Omental fat pad (tissue), 3 donors: ENCODE measurements at regions not wholly inside any gene's neighbourhood (a gene's known extent, or its start where the extent isn't known, plus 50 kb on each side); places are given as distances from the start of the nearest gene placed in this dataset.

Experiments used
- ATAC-seq: fragments of 150-250 bp; one replicate; pipeline ENCODE4 v1.9.1; 2016; ENCODE audit warnings: mild to moderate bottlenecking, moderate library complexity; ENCODE audit not compliant: low FRiP score
- DNase-seq: peaks from one replicate; pipeline ENCODE4 v3.0.0-alpha.2; 2019; ENCODE audit warnings: low spot score
- TF ChIP-seq, protein P1 (sequence below), 3 donors: fragments of 450-650 bp; IDR thresholded peaks; one replicate each; pipeline ENCODE4 v1.5.1; 2016 to 2017; ENCODE audit warnings: antibody characterized with exemption in 3 of 3, mild to moderate bottlenecking in 3 of 3, moderate library complexity in 2 of 3

DNA sequence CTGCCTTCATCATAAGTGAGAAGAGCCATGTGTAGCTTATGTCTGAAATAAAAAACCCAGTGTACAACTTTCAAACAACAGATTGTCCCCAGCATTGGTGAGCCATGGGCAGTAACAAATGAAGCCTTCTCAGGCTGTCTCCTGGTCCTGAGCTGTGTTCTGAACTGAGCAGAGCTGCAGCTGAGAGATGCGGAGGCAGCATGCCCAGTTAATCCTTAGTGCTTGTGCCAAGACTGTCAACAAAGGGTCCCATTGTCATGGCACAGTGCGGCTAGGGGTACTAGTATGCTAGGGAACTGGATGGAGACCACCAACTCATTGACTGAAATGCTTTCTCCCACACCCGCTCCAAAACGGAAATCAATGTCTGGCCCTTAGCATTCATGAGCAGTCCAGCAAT is 154.3 kb downstream of the RMST start:
- TF ChIP-seq, protein P1, sequence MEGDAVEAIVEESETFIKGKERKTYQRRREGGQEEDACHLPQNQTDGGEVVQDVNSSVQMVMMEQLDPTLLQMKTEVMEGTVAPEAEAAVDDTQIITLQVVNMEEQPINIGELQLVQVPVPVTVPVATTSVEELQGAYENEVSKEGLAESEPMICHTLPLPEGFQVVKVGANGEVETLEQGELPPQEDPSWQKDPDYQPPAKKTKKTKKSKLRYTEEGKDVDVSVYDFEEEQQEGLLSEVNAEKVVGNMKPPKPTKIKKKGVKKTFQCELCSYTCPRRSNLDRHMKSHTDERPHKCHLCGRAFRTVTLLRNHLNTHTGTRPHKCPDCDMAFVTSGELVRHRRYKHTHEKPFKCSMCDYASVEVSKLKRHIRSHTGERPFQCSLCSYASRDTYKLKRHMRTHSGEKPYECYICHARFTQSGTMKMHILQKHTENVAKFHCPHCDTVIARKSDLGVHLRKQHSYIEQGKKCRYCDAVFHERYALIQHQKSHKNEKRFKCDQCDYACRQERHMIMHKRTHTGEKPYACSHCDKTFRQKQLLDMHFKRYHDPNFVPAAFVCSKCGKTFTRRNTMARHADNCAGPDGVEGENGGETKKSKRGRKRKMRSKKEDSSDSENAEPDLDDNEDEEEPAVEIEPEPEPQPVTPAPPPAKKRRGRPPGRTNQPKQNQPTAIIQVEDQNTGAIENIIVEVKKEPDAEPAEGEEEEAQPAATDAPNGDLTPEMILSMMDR (IDR thresholded peaks at IDR 0.05), result no peak
- ATAC-seq (no peak), DNase-seq (no peak)

DNA sequence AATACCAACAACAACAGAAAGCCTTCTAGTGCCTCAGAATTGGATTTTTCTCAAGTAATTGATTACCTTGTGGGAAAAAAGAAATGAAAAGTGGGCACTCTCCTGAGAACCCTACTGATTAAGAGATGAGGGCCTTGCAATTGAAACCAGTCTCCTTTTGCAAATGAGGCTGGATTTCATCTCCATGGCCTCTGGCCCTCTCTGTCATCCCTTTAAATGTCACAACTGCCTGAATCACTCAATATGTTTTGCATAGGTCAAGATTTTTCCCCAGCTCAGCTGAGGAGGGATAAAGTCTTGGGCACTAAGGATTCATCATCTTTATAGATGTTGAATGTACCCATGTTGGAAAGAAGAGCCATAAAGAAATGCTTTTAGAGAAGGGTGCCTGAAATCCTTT is 166.4 kb downstream of the RMST start:
- TF ChIP-seq, protein P1 (IDR thresholded peaks at IDR 0.05), result no peak

DNA sequence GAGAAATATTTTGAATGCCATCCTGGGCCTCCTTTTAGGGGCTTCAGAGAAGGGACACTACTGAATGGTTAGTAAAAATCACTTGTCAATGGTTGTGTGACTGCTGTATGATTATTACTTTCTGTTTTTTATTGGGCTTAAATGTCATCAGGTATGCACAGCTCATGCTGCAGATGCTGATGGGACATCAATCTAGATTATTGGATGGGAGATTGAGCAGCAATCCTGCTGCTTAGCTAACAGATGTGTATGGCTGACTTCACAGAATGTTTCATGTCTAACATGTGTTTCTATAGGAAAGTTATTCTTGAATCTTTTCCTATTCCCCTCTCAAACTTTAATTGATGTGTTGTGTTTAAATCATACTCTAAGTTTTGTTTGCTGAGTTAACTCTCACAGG is 166.8 kb downstream of the RMST start:
- TF ChIP-seq, protein P1 (IDR thresholded peaks at IDR 0.05), result no peak
- ATAC-seq, result no peak
- no peak for DNase-seq

More for the DNA sequence above, 166.4 kb downstream of the RMST start:
- no peak for ATAC-seq
- DNase-seq, result no peak

DNA sequence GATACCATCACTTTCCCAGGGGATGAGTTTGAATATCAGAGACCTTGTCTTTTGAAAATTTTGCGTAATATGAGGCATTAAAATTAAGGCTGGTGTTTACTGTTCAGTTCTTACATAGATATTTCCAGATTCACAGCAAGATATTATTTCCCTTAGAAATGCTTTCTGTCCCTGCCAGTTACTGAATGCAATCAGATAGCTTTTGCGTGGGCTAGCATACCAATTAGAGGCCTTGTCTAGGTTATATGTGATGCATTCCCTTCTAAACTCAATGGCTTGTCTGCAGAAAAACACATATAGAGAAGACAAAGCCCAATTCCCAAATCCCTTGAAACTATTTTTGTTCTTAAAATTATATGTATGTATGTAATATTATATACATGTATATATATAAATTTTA is 167.8 kb downstream of the RMST start:
- TF ChIP-seq, protein P1 (IDR thresholded peaks at IDR 0.05), result no peak
- DNase-seq (no peak), ATAC-seq (no peak)

DNA sequence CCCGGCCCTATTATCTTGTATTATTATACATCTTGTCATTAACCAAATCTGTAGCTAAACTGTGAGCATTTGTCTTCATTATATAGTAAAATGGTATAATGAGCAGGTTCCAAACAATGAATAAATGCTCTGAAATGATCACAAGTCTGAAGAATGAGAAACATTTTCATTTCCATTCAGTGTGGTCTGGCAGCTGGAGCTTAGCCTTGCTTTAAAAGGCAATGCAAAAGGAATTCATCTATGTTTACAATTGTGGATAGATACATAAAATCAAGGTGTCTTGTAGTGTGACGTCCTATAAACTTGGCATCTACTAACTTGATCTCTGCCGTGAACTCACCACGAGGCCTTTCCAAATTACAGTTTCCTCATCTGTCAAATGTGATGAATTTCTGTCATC is 168.3 kb downstream of the RMST start:
- no peak for DNase-seq
- TF ChIP-seq, protein P1 (IDR thresholded peaks at IDR 0.05), result no peak
- no peak for ATAC-seq

DNA sequence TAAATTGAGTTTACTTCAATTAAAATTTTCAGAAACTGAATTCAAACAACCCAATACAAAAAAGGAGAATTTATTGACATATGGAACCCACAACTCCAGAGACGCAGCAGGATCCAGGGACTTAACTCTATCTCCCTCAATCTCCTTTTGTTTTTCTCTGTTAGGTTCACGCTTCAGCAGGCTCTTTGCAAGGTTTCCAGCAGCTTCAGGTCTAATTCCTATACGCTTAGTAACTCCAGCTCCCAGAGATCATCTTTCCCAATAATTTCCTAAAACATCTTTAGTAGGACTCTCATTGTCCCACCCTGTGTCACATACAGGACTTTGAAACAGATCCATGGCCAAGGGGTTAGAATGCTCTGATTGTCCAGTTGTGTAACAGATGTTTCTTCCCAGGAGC is 175.2 kb downstream of the RMST start:
- ATAC-seq (no peak), DNase-seq (no peak)
- TF ChIP-seq, protein P1 (IDR thresholded peaks at IDR 0.05), result no peak

DNA sequence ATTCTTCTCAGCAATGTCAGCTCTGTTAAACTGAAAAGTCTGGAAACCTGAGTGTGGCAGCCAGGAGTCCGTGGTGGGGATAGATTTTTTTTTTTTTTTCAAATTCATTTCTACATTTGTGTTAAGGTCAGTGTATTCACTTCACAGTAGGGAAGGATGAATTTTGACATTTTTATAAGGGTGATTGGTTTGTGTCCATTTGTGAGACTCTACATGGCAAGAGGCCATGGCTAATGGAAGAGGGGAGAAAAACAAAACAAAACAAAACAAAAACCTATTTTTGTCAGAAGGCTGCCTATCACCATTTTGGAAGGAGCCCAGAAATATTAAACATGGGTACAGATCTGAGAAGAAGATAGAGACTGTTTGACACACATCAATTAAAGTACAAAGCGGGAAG is 176.1 kb downstream of the RMST start:
- TF ChIP-seq, protein P1 (IDR thresholded peaks at IDR 0.05), result no peak
- DNase-seq, result no peak
- ATAC-seq, result no peak
